Peyer's patch (tissue), 4 donors: ENCODE measurements at regions not wholly inside any gene's neighbourhood (a gene's known extent, or its start where the extent isn't known, plus 50 kb on each side); places are given as distances from the start of the nearest gene placed in this dataset.
"Not testable (repeated sequence)": the region's sequence is repeated elsewhere in the genome, so short reads cannot be mapped to it uniquely, and the experiment has no call there.

ENCODE experiments used
- DNase-seq, 3 donors: peaks; one replicate each; pipeline ENCODE4 v3.0.0-alpha.2; 2017 to 2019
- H3K27ac ChIP-seq, 4 donors: fragments of 200-600 bp; sonication (generic); one replicate each; pipeline ENCODE4 v1.5.1; 2016 to 2019
- H3K27me3 ChIP-seq, 2 donors: fragments of 200-600 bp; sonication (generic); one replicate each; pipeline ENCODE4 v1.5.1; 2019
- H3K36me3 ChIP-seq, 3 donors: fragments of 200-600 bp; sonication (generic); one replicate each; pipeline ENCODE4 v1.5.1; 2016 to 2019
- H3K4me1 ChIP-seq, 4 donors: fragments of 200-600 bp; sonication (generic); one replicate each; pipeline ENCODE4 v1.5.1; 2016 to 2019
- H3K4me3 ChIP-seq, 4 donors: fragments of 200-600 bp; sonication (generic); 1 replicate in 3 of 4; 2 replicates in 1 of 4; pipeline ENCODE4 v1.5.1; 2016 to 2019; ENCODE audit warnings: mild to moderate bottlenecking in 1 of 4
- H3K9me3 ChIP-seq, 4 donors: fragments of 200-600 bp; sonication (generic); one replicate each; pipeline ENCODE4 v1.5.1; 2016 to 2019; ENCODE audit warnings: mild to moderate bottlenecking in 1 of 4
- small RNA-seq, 2 donors: library from RNA; depleted of rRNA; stranded (forward); fragments of <200 nt; gene quantifications; one replicate each; pipeline ENCODE3, GENCODE V24; 2016

- not testable (repeated sequence) for H3K4me1 ChIP-seq, DNase-seq, H3K9me3 ChIP-seq, H3K27ac ChIP-seq, H3K27me3 ChIP-seq, H3K36me3 ChIP-seq, H3K4me3 ChIP-seq
Observed at GRCh38 chr4:49580166-49580565, 594.1 kb downstream of the CWH43 start.

DNA sequence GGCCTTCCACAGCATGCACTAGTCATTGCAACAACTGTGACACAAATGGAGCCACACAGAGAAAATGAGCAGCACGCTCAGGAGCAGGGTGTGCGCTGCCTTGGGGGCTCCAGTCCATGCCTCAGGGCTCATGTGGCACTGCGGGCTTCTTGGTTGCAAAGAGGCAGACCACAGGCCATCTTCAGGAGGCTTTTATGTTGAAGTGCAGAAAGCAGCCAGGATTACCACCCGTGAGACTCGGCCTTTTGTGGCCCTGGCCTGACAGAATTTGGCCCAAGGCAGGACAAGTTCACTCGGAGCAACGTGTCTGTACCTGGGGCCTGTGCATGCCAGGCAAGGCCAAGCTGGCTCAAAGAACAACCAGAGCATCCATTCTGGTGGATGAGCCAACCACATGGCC lies 602.3 kb downstream of the CWH43 start:
- not testable (repeated sequence) for H3K4me1 ChIP-seq, H3K9me3 ChIP-seq, H3K36me3 ChIP-seq, H3K4me3 ChIP-seq, DNase-seq, H3K27me3 ChIP-seq, H3K27ac ChIP-seq

- H3K36me3 ChIP-seq, H3K27ac ChIP-seq, H3K9me3 ChIP-seq, H3K4me3 ChIP-seq, H3K27me3 ChIP-seq, H3K4me1 ChIP-seq, DNase-seq: not testable (repeated sequence)
Observed at GRCh38 chr4:49618436-49618835, 632.4 kb downstream of the CWH43 start.

DNA sequence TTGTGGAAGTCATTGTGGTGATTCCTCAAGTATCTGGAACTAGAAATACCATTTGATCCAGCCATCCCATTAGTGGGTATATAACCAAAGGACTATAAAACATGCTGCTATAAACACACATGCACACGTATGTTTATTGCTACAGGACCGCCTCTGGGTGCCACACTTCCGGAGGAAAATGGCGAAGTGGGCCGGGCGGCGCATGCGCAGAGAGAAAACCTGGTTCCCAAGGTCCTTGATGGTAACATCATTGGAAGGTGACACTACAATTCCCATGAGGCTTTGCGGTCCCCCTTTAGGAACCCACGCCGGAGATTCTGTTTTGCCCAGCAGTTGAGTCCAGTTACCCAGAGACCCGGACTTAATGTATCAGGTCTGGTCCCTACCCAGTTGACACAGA lies 640.4 kb downstream of the CWH43 start:
- not testable (repeated sequence) for DNase-seq, H3K4me1 ChIP-seq, H3K27ac ChIP-seq, H3K4me3 ChIP-seq, H3K9me3 ChIP-seq, H3K27me3 ChIP-seq, H3K36me3 ChIP-seq

Small RNA genes lying in the stretch of these regions (small RNA-seq; reads per million reads assigned to genes)
- gene AC119751.2: 0 reads per million in 2 donors
- 0 reads per million in 2 donors for gene AC119751.6
- gene AC119751.7: 0 reads per million in 2 donors
- gene AC119751.8: 0 reads per million in 2 donors
